Dermis blood vessel endothelial cell (primary cell): ENCODE measurements at regions not wholly inside any gene's neighbourhood (a gene's known extent, or its start where the extent isn't known, plus 50 kb on each side); places are given as distances from the start of the nearest gene placed in this dataset.
"Not testable (repeated sequence)": the region's sequence is repeated elsewhere in the genome, so short reads cannot be mapped to it uniquely, and the experiment has no call there.

Experiments used
- DNase-seq: peaks from one replicate; pipeline ENCODE4 v3.0.0; 2010

DNA sequence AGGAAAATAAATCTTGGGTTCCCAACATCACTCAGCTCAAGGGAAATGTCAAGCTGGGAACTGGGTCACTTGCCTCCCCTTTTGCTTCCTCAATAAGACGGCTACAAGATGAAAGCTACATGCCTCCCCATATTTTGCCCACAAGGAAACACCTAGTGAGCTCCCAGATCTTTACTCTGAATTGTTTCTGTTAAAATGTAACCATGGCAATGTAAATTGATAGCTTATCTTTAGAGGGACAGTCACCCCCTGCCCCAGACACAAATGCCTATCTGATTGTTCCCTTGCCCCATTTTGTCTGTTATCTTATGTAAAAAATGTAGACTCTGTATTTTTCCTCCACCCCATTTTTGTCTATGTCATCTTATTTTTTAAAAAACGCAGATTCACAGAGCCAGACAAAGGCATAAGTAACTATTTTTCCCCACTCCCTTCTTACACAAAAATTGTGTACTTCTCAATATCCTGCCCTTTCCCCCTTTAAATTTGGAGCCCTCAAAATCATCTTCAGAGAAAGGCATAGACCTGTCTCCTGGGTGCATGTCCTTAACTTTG, 288.7 kb upstream of the ERCC4 start:
- no peak for DNase-seq

DNA sequence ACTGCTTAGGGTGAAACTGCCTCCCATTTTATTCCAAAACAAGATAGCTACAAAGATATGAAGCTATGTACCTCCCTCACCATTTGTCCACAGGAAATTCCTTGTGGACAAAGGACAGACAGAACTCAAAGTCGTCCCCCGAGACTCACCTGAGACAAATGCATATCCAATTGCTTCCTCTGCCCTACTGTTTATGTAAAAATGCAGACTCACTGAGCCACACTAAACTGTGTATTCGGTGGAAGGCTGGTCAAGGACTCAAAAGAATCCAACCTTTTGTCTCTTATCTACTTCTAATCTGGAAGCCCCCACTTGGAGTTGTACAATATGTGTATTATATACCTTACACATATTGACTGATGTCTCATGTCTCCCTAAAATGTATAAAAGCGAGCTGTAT, 288.0 kb upstream of the ERCC4 start:
- no peak for DNase-seq

DNA sequence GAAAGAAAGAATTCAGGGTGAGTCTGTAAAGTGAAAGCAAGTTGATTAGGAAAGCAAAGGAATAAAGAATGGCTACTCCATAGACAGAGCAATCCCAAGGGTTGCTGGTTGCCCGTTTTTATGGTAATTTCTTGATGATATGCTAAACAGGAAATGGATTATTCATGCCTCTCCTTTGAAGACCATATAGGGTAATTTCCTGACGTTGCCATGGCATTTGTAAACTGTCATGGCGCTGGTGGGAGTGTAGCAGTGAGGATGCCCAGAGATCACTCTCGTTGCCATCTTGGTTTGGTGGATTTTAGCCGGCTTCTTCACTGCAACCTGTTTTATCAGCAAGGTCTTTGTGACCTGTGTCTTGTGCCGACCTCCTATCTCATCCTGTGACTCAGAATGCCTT, 287.4 kb upstream of the ERCC4 start:
- DNase-seq = not testable (repeated sequence)

- DNase-seq = no peak
Observed at GRCh38 chr16:13633391-13633861, 286.5 kb upstream of the ERCC4 start.

- DNase-seq = no peak
Observed at GRCh38 chr16:13634253-13634652, 285.7 kb upstream of the ERCC4 start.

DNA sequence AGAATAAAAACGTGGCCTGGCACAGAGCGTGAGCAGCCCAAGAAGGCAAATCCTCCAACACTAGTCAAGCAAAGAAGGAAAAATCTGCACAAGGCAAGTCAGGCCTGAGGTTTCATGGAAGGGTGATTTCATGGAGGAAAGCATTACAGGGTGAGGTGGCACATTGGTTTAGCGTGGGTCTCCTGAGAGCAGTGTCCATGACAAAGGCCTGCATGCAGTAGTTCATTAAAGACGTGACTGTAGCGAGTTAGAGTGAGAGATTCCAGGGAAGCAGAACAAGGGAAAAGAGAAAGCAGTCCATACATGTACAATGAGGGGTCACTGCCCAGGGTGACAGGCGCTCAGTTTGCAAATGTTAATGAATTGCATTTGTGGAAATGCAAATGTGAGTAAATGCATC, 285.0 kb upstream of the ERCC4 start:
- no peak for DNase-seq

DNA sequence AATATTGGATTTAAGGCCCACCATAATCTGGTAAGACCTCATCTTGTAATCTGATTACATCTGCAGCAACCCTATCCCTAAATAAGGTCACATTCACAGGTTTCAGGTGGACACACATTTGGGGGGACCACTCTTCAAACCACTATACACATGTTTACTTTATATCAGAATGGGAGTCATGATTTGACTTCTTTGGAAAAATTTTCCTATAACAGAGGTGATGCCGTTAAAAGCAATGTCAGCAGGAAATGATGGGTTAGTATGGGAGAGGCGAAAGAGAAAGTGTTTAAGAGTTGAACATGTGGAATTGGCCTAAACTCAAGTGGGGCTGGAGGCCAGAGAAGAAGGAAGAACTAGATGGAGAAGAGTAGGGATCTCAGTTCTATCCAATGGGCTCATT, 281.7 kb upstream of the ERCC4 start:
- DNase-seq = no peak

DNA sequence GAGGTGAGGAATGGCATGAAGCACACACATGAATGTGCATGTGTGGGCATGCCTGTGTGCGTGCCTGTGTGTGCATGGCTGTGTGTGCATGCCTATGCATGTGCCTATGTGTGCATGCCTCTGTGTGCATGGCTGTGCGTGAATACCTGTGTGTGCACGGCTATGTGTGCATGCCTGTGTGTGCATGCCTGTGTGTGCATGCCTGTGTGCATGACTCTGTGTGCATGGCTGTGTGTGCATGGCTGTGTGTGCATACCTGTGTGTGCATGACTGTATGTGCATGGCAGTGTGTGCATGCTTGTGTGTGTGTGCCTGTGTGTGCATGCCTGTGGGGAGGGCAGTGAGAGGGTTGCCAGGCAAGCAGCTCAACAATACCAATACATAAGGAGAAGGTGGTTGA, 276.5 kb upstream of the ERCC4 start:
- DNase-seq = no peak

DNA sequence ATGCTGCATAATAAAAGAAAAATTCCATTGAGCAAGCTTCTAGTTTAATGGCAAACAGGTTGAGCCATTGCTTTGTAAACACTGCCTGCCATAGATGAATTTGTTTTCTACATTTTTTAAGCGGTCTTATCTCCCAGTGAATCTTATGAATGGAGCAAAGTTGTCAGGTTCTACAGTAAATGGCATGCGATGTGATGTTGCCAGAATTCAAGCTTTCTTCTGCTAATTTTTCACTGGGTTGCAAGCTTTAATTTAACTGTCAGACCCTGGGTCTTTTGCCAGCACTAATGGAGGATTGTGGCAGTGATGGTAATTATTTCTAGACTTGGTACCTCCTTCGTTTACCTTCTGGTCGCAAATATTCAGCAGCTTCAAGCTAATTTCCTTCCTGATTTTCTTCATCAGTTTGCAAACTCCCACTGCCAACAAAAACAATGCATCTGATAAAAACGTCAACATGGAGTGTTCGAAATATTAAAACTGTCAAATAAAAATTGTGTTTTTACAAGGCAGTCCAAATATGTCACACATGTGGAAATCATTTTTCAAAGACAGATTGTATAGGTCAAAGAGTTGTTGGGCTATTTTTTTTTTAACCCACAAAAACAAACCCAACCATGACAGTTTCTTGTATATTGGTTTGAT, 274.2 kb upstream of the ERCC4 start:
- no peak for DNase-seq

DNA sequence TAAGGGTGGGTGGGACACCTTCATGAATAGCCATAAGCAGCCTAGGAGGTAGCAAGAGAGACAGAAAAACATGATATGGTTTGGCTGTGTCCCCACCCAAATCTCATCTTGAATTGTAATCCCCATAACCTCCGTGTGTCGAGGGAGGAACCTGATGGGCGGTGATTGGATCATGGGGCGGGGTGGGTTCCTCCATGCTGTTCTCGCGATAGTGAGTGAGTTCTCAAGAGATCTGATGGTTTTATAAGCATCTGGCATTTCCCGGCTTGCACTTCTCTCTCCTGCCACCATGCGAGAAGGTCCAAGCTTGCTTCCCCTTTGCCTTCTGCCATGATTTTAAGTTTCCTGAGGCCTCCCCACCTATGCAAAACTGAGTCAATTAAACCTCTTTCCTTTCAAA, 259.1 kb upstream of the ERCC4 start:
- DNase-seq = no peak

GRCh38 chr16:13665876-13666275, 254.1 kb upstream of the ERCC4 start:
- DNase-seq = no peak

DNA sequence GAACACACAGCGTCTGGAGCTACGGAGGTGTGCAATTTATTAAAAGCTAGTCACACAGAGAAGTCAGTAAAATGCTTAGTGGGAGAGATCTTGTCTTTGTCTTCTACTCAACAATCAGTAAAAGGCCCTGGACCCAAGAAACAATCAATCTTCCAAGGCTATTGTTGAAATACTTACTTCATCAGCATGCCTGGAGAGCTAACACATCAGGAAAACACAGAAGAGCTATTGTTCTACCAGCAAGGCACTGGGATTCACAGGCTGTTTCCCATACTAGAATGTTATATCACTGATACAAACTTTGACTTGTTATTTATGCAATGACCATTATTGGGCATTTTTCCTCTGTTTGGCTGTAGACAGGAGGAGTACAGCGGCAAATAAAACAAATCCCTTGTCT, 247.8 kb upstream of the ERCC4 start:
- no peak for DNase-seq

DNA sequence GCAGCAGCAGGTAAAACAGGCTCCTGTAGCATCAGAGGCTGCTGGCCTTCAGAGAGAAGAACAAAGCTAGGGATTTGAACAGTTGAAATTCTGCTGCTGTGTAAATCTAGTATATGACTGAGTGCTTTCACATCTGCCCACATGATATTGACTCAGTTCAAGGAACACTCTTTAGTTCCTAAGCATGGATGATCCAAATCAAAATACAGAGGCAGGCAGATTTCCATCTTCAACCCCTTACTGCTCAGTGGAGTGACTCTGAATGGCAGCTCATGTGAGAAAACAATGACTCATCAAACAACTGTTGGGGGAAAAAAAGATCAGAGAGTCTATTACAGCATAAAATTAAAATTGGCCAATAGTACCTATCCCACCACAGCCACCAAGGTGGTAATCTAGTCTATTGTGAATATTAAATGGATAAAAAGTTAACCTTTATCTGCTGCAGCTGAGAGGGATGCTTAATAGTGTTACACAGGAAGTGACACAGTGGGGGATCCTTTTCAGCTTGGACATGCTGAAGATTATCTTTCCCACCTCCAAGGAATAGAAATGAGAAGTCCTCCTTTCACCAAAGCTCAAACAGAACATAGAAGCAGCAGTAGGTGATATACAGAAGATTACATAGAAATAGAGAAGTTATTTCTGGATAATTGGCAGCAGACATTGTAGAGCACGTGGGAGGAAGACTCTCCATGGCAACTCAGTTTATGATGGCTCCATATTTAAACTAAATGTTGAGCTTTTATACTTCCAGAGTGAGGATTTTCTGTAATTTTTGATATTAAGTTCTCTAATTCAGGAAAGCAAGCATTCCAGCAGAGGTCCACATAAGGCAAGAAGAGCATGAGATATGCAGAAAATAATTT, 239.7 kb upstream of the ERCC4 start:
- DNase-seq = no peak

DNA sequence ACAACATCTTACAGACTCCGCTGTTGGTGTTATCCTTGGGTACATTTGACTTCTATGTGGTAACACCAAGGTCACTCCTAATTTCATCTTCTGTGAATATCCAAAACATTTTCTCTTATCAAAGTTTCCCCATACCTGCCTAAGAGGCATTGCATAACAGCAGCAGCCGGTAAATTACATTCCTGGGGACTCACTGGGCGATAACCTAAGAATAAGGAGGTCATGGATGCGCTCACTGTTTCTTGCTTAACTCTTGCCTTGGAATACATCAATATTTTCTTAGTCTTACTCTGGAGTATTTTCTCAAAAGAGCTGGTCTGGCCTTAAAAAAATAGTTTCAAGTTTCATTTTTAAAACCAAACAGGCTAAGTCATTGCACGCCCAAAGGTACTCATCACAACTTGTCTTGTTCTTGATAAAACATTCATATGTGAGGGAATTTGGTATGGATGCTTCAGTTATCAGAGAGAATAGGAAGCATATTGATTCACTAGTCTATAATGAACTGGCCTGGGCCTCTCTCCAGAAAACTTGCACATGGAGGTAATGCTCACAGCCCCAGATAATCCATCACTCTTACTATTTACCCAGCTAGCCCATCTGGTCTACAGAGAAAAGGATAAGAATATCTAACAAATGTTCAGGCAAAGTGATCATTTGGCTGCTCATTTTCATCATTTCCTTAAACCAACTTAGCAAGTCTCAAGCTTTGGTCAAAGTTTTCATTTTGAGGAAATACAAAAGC, 235.0 kb upstream of the ERCC4 start:
- no peak for DNase-seq

GRCh38 chr16:13696017-13696416, 223.9 kb upstream of the ERCC4 start:
- DNase-seq = no peak

GRCh38 chr16:13697013-13697412, 222.9 kb upstream of the ERCC4 start:
- no peak for DNase-seq

DNA sequence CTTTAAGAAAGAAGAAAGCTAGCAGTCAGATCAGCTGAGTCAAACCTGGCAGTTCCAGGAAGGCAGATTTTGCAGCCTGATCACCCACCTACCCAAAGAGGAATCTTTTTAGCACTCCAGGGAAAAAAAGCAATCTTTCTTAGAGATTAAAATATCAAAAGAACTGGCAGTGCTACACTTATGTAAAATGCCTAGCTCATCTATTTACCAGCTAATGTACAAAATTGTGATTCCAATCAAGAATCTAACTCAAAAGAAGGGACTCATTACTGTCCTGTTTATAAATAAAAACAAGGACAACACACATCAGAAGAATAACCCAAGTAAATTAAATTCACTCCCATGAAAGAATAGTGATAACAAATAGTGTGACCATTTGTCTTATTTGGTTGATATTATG, 222.4 kb upstream of the ERCC4 start:
- no peak for DNase-seq

- no peak for DNase-seq
Observed at GRCh38 chr16:13702614-13703013, 217.3 kb upstream of the ERCC4 start.

DNA sequence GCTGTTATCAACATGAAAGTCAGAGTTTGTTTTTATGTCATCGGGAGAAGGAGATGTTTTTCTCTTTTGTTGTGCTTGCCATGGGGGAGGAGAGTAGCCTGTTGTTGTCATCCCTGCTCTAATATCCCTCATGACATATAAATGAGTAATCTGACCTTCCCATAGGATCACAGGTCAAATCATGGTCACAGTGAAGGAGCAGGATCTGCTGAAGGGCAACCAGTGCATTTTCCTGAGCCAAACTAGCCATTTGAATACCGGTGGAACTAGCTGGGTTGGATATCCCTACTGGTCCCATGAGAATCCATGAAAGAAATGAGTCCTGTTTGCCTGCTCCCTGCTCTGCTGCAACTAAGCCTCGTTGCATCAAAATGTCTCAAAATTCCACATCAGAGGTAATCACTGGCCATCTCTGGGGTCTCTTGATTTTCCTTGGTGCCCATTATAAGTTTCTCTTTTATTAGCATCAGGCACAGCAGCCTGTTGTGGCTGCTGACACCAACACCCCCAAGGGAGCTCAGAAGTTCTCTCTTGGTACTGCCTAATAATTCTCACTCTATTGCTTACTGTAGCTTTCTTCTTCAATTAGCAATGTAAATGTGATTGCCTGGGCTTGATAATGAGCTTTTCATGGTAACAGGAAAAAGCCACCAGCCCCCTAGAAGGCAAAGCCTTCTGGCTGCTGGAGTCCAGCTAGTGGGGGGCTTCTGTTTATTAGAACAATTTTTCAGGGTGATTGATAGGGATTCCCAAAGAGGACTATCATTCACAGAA, 211.4 kb upstream of the ERCC4 start:
- no peak for DNase-seq

DNA sequence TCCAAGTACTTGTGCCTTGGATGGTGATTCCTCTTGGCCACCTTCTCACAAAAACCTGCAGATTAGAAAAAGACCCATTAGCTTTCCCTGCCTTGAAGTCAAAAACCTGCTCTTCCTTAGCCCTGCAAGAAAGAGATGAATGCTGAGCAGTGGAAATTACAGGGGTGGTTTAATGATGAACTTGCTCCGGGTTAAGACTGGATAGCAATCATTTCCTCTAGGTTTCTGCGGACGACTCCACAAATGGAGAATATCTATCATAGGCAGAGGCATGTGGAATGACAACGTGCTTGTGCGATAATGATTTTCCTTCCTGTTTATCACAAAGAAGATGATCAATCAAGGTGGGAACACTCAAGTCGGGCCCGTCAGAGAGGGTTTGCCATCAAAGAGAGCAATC, 201.2 kb upstream of the ERCC4 start:
- DNase-seq = no peak

DNA sequence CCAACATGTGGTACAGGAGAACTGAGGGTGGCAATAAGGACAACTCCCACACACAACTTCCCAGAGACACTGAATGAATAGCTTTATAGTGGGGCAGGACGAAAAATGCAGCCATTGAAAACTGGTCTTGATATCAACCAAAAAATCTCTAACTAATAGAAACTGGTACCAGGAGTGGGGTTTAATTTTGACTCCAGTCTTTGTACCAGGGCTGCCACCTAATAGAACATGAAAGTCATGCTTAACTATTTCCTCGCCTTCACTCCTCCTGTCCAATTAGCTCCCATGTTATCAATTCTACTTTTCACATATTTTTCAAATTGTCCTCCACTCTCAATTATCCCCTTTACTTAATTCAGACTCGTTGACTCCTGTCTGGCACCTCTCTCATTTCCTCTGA, 192.0 kb upstream of the ERCC4 start:
- no peak for DNase-seq

- DNase-seq = no peak
Observed at GRCh38 chr16:13733561-13733960, 186.4 kb upstream of the ERCC4 start.
